GM20431 (cell line): ENCODE measurements at regions not wholly inside any gene's neighbourhood (a gene's known extent, or its start where the extent isn't known, plus 50 kb on each side); places are given as distances from the start of the nearest gene placed in this dataset.
"Not testable (repeated sequence)": the region's sequence is repeated elsewhere in the genome, so short reads cannot be mapped to it uniquely, and the experiment has no call there.

Experiments used
- in situ Hi-C: fragments of 300-500 bp; cut with MseI, MboI; formaldehyde crosslinking; loops from one replicate; pipeline ENCODE4 v1.15.0; 2020; ENCODE audit warnings: low sequenced_read_pairs; ENCODE audit not compliant: unreplicated experiment

- in situ Hi-C loops = no loop called here
These were observed 114.8 kb upstream of the MED14 start for GRCh38 chrX:40849906-40850823.

DNA sequence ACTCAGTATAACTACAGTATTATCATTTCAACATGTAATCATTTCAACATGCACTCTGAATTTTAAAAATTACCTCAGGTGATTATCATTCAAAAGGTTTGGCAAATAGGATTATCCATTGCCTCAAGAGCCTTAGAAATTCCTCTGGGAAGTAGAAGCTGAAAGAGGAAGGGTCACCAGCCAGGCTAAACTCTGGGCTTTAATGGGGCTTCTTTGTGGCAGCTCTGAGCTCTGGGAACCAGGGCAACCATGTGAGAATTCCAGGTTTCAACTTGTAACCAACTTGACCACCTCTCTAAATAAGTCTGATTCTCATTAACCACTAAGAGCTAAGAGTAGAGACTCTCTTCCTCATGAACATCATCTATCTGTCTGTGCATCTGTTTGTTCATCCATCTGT lies 117.2 kb upstream of the MED14 start:
- in situ Hi-C loops = no loop called here

DNA sequence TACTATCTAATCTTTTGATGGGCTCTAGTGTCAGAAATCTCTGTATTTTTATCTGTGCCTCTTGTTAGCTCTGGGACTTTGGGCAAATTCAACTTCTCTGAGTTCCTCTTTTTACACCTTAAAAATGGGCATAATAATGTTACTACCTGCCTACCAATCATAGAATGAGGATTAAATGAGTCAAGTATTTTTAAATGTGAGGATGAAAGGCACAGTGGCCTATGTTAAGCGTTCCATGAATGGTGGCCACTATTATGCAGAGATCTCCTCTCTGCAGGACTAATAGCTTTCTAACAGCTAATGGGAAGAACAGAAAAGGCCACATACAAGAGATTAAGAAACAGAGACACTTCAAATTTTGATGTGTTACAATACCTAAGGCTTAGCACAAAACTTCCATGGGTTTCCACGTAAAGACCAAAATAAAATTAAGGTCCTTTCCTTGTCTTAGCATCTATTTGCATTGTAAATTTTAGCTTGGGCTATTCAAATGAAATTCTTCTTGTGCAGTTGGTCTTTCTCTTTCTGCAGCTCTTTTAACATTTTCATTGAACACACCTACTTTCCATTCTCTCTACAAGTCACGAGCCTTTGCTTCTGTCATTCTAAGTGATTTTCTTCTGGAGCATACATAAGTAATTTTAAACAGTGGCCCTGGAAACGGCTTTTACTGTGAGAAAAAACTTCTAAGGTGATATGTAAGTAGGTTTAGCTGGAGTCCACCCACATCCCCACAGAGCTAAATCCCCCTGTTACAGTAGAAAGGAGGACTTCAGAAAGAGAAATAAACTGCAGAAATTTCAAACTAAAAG lies 117.9 kb upstream of the MED14 start:
- in situ Hi-C loops = no loop called here

DNA sequence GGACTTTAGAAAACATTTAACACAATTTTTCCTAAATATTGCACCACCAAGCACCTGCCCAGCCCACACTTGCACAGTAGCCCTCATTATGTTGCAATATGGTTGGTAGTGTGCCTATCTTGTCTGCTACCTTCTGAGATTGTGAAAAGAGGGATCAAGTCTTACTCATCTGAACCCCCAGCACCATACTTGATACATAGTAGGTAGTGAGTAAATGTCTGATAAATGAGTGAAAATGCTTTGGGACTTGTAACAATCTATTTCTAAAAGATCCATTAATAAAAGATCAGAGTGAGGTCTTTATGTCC lies 118.4 kb upstream of the MED14 start:
- in situ Hi-C loops = no loop called here

DNA sequence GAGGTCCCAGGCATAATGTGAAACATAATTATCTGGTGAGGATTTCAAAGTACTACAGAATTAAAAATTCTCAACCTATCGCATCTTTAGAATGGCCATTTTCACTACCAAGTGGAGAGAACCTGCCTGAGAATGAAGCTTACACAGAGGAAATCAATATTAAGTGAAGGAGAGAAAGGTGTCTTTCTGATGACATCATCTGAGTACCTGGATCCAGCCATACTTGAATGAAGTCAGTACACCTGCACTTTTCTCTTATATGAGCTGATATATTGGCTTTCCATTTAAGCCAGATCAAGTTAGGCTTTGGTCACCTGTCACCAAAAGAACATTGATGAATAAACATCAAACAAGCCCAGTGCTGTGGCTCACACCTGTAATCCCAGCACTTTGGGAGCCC lies 118.9 kb upstream of the MED14 start:
- in situ Hi-C loops = no loop called here

DNA sequence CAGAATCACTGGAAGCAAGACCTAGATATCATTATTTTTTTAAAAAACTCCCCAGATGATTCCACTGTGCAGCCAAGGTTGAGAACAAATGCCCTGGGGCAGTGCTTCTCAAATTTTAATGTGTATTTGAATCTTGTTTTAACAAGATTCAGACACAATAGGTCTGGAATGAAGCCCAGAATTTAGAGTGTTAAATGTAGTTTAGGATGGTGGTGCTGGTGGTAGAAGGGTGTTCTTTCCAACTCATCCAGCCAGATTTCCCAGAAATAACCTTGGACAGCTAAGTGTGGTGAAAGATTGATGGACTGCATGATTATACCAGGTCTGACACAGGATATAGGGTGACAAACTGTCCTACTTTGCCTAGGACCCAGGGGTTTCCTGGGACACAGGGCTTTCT lies 120.1 kb upstream of the MED14 start:
- in situ Hi-C loops = no loop called here

- in situ Hi-C loops = no loop called here
These were observed 120.7 kb upstream of the MED14 start for GRCh38 chrX:40855932-40856515.

DNA sequence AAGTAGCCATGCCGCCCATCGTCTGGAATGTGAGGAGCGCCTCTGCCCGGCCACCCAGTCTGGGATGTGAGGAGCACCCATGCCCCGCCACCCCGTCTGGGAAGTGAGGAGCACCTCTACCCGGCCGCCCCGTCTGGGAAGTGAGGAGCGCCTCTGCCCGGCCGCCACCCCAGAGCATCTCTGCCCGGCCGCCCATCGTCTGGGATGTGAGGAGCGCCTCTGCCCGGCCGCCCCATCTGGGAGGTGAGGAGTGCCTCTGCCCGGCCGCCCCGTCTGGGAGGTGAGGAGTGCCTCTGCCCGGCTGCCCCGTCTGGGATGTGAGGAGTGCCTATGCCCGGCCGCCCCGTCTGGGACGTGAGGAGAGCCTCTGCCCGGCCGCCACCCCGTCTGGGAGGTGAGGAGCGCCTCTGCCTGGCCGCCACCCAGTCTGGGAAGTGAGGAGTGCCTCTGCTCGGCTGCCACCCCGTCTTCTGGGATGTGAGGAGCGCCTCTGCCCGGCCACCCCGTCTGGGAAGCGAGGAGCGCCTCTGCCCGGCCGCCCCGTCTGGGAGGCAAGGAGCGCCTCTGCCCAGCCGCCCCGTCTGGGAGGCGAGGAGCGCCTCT lies 126.7 kb upstream of the MED14 start:
- in situ Hi-C loops = not testable (repeated sequence)

DNA sequence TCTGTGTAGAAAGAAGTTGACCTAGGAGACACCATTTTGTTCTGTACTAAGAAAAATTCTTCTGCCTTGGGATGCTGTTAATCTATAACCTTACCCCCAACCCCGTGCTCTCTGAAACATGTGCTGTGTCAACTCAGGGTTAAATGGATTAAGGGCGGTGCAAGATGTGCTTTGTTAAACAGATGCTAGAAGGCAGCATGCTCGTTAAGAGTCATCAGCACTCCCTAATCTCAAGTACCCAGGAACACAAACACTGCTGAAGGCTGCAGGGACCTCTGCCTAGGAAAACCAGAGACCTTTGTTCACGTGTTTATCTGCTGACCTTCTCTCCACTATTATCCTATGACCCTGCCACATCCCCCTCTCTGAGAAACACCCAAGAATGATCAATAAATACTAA lies 127.9 kb upstream of the MED14 start:
- in situ Hi-C loops = not testable (repeated sequence)

GRCh38 chrX:40863671-40864070 lies 128.3 kb upstream of the MED14 start:
- in situ Hi-C loops = no loop called here

GRCh38 chrX:40864972-40865371 lies 129.6 kb upstream of the MED14 start:
- in situ Hi-C loops = no loop called here

GRCh38 chrX:40866893-40867292 lies 131.6 kb upstream of the MED14 start:
- in situ Hi-C loops = no loop called here

DNA sequence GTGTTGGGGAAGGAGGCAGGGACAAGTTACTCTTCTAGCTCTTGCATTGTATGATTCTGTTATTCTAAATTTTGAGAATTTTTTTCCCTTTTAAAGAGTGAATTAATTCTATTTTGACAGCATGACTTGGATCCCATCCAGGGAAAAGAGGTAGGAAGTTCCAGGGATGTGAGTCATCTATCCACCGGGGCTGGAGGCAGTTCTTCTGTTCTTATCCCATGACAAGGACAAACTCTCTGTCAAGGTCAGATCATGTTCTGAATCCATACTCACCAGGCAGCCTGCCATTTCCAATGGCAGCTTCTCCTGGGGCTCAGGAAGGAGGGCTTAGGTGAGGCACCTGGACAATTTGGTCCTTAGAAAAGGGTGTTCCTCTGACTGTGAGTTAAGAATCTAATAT lies 132.0 kb upstream of the MED14 start:
- in situ Hi-C loops = no loop called here

DNA sequence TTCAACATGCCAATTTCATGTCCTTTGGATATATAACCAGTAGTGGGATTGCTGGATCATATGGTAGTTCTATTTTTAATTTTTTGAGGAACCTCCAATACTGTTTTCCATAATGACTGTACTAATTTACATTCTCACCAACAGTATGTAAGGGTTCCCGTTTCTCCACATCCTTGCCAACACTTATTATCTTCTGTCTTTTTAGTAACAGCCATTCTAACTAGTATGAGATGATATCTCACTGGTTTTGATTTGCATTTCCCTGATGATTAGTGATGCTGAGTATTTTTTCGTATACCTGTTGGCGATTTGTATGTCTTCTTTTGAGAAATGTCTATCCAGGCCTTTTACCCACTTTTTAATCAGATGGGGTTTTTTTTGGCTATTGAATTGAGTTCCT lies 133.5 kb upstream of the MED14 start:
- in situ Hi-C loops = no loop called here

DNA sequence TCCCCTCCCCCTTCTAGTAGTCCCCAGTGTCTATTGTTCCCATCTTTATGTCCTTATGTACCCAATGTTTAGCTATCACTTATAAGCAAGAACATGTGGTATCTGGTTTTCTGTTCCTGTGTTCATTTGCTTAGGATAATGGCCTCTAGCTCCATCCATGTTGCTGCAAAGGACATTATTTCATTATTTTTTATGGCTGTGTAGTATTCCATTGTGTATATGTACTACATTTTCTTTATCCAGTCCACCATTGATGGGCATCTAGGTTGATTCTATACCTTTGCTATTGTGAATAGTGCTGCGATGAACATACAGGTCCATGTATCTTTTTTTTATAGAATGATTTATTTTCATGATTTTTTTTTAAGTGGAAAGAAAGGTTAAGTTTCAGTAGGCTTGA lies 135.6 kb upstream of the MED14 start:
- in situ Hi-C loops = not testable (repeated sequence)

DNA sequence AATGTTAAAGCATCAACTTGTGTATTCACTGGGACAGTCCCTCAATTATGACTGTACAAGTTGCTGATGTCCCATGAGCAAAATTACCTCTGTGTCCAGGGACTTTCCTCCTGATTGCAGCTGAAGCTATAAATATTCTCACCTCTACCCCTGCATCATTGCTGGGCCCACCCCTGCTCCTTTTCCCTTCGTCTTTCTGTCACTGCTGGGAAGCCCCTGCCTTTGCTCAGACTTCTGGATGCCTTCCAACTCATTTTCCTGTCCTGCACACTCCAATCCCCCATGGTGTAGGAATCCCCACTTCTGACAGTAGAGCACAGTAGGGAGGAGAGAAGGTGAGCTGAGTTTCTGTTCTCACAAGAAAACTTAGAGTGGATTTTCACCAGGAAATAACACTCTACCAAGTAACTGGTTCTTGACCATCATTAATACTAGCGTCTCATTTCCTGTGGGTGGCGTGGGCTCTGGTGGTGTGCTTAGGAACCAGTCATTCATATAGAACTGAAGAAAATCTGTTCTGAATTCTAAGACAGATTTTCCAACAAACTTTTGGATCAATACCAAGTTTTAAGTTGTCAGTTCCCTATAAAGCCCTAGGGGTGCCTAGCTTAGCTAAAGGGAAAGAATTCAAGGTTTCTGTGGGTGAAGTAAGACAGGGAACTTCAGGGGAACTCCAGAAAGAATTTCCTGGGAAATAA lies 136.2 kb upstream of the MED14 start:
- in situ Hi-C loops = no loop called here

GRCh38 chrX:40872351-40872750 lies 137.0 kb upstream of the MED14 start:
- in situ Hi-C loops = no loop called here

GRCh38 chrX:40875476-40875875 lies 140.1 kb upstream of the MED14 start:
- in situ Hi-C loops = loop anchor here (25.0 kb wide), 1 partner anchor 237 kb away; no protein-coding TSS in a partner anchor

- in situ Hi-C loops = loop anchor here (25.0 kb wide), 1 partner anchor 234 kb away; no protein-coding TSS in a partner anchor
These were observed 142.5 kb upstream of the MED14 start for GRCh38 chrX:40877887-40878286.

GRCh38 chrX:40878766-40879165 lies 143.4 kb upstream of the MED14 start:
- in situ Hi-C loops = loop anchor here (25.0 kb wide), 1 partner anchor 234 kb away; no protein-coding TSS in a partner anchor
